ENCODE measurements at regions not wholly inside any gene's neighbourhood (a gene's known extent, or its start where the extent isn't known, plus 50 kb on each side); places are given as distances from the start of the nearest gene placed in this dataset.
"Not testable (repeated sequence)": the region's sequence is repeated elsewhere in the genome, so short reads cannot be mapped to it uniquely, and the experiment has no call there.

DNA sequence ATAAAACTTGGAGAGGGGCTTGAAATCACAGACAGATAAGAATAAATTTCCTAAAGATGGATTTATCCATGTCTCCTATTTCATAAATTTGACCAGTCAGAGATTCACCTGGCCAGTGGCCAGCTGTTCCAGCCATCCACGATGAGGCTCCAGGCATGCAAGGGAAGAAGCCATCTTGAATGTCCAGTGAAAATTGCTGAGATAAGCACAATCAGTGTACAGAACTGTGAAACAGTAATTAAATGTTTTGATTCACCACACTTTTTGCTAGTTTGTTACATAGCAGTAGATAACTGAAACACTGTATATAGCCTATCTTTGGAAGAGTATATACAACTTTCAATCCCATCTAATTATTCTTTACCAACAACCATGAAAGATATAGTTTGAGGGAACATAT is 163.5 kb downstream of the HINT1 start:
- no peak for TF ChIP-seq POLR2AphosphoS5 (IDR thresholded peaks at IDR 0.05)
- no peak for TF ChIP-seq EP300 (IDR thresholded peaks at IDR 0.05; ENCODE audit: low read depth)
- TF ChIP-seq POLR2A (IDR thresholded peaks at IDR 0.05) = no peak
- TF ChIP-seq, protein P1, sequence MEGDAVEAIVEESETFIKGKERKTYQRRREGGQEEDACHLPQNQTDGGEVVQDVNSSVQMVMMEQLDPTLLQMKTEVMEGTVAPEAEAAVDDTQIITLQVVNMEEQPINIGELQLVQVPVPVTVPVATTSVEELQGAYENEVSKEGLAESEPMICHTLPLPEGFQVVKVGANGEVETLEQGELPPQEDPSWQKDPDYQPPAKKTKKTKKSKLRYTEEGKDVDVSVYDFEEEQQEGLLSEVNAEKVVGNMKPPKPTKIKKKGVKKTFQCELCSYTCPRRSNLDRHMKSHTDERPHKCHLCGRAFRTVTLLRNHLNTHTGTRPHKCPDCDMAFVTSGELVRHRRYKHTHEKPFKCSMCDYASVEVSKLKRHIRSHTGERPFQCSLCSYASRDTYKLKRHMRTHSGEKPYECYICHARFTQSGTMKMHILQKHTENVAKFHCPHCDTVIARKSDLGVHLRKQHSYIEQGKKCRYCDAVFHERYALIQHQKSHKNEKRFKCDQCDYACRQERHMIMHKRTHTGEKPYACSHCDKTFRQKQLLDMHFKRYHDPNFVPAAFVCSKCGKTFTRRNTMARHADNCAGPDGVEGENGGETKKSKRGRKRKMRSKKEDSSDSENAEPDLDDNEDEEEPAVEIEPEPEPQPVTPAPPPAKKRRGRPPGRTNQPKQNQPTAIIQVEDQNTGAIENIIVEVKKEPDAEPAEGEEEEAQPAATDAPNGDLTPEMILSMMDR (IDR thresholded peaks at IDR 0.05) = no peak
- Histone ChIP-seq H3K36me3 (no peaks in the 10 kb centered on the region), H3K27me3 (no peaks in the 10 kb centered on the region), H3K9me3 (no peaks in the 10 kb centered on the region), H3K27ac (no peak overlapping the region), H3K4me1 (no peaks in the 10 kb centered on the region), H3K4me3 (no peak overlapping the region)
- WGBS, 2 donors (ENCODE audit: low coverage in 1 of 2) = 58 to 80% methylated on average over 1 of the region's 1 CpG
- in situ Hi-C loops (cut with MboI; ENCODE audit: low pct_ligation_motif_present in 1 of 4, low pct_unique_long_range_greater_than_20kb in 1 of 4, low sequenced_read_pairs in 3 of 4) (no loop called here), intact Hi-C loops (cut with DNase I; ENCODE audit: low total_unique reads) (no loop called here)
- DNase-seq = no peak

DNA sequence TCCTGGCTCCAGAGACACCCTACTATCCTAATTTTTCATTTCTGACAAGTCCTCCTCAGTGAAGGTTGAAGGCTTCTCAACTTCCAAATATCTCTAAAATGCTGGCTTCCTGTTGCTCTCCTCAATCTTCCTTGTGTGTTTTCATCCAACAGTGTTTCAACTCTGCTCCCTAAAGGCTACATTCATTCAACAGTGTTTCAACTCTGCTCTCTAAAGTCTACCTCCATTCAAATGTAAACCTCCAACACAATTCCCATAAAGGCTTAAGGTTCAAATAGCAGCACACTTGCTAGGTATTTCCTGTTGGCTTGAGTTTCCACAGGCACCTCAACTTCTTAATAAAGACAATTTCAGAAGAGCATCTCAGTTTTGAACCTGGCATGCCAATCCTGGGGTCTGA is 164.8 kb downstream of the HINT1 start:
- DNase-seq = no peak
- H3K27me3 ChIP-seq = no peaks in the 10 kb centered on the region
- no peak overlapping the region for H3K4me3 ChIP-seq
- H3K4me1 ChIP-seq = no peaks in the 10 kb centered on the region
- in situ Hi-C loops (cut with MboI; ENCODE audit: low pct_ligation_motif_present in 1 of 4, low pct_unique_long_range_greater_than_20kb in 1 of 4, low sequenced_read_pairs in 3 of 4) = no loop called here
- intact Hi-C loops (cut with DNase I; ENCODE audit: low total_unique reads) = no loop called here
- TF ChIP-seq, protein P1 (IDR thresholded peaks at IDR 0.05) = no peak
- no peak for TF ChIP-seq POLR2A (IDR thresholded peaks at IDR 0.05)
- no peak for TF ChIP-seq EP300 (IDR thresholded peaks at IDR 0.05; ENCODE audit: low read depth)
- TF ChIP-seq POLR2AphosphoS5 (IDR thresholded peaks at IDR 0.05) = no peak
- H3K36me3 ChIP-seq = no peaks in the 10 kb centered on the region
- no peak overlapping the region for H3K27ac ChIP-seq
- H3K9me3 ChIP-seq = no peaks in the 10 kb centered on the region

DNA sequence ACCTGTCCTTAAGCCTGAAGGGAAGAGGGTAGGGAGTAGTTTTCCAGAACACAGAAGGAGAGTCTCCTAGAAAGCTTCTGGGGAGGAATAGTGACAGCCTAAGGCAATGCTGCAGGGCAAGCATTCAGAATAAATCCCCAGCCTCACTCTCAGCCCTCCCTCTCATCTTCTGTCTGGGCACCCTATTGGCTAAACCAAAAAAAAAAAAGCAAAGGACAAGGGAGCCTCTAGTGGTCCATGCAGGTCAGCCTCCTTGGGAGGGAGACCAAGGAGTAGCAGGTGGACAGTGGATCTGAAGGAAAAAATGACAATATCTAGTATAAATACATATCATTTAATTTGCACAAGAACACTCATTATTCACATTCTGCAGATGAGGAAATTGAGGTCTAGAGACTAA is 168.3 kb downstream of the HINT1 start:
- DNase-seq; H3K36me3 ChIP-seq; intact Hi-C loops (cut with DNase I; ENCODE audit: low total_unique reads); H3K4me3 ChIP-seq; H3K9me3 ChIP-seq; H3K4me1 ChIP-seq; H3K27me3 ChIP-seq; in situ Hi-C loops (cut with MboI; ENCODE audit: low pct_ligation_motif_present in 1 of 4, low pct_unique_long_range_greater_than_20kb in 1 of 4, low sequenced_read_pairs in 3 of 4); H3K27ac ChIP-seq: not testable (repeated sequence)

DNA sequence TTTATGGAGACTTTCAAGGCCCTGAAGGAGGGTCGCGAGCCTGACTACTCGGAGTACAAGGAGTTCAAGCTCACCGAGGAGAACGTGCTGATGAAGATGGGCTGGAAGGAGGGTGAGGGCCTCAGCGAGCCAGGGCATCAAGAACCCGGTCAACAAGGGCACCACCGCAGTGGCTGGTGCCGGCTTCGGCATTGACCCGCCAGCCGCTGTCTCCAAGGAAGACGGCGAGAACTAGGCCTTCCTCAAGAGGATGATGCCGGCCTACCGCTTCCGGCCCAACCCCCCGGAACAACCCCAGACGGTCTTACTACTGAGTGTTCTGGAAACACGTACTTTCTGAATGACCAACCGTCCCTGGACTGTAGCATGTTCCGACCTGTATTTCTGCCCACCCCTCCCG is 169.2 kb downstream of the HINT1 start:
- intact Hi-C loops (cut with DNase I; ENCODE audit: low total_unique reads) (no loop called here), in situ Hi-C loops (cut with MboI; ENCODE audit: low pct_ligation_motif_present in 1 of 4, low pct_unique_long_range_greater_than_20kb in 1 of 4, low sequenced_read_pairs in 3 of 4) (no loop called here)
- Histone ChIP-seq H3K4me1 (no peaks in the 10 kb centered on the region), H3K4me3 (no peak overlapping the region), H3K9me3 (no peaks in the 10 kb centered on the region), H3K27me3 (no peaks in the 10 kb centered on the region), H3K27ac (no peak overlapping the region), H3K36me3 (no peaks in the 10 kb centered on the region)
- TF ChIP-seq POLR2AphosphoS5 (IDR thresholded peaks at IDR 0.05) = no peak
- TF ChIP-seq POLR2A (IDR thresholded peaks at IDR 0.05) = no peak
- TF ChIP-seq, protein P1 (IDR thresholded peaks at IDR 0.05) = no peak
- TF ChIP-seq EP300 (IDR thresholded peaks at IDR 0.05; ENCODE audit: low read depth) = no peak
- no peak for DNase-seq
- 95 to 100% methylated on average over 3 to 23 of the region's 23 CpGs for WGBS, 2 donors (ENCODE audit: low coverage in 1 of 2)

DNA sequence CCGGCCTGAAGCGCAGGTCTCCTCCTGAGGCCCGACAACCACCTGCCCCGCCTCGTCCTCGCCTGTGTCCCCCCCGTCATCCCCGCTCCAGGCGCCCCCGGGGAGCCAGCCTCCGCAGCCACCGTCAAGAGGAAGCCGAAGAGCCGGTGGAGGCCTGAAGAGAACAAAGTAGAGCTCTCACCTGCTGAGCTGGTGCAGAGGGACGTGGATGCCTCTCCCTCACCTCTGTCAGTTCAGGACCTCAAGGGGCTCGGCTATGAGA is 169.9 kb downstream of the HINT1 start:
- no peaks in the 10 kb centered on the region for H3K36me3 ChIP-seq
- H3K27ac ChIP-seq = no peak overlapping the region
- 92% methylated on average over 15 of the region's 16 CpGs; no CpG with 5 or more reads in 1 of the 2 donors for WGBS, 2 donors (ENCODE audit: low coverage in 1 of 2)
- no peaks in the 10 kb centered on the region for H3K27me3 ChIP-seq
- H3K4me1 ChIP-seq = no peaks in the 10 kb centered on the region
- H3K9me3 ChIP-seq = no peaks in the 10 kb centered on the region
- in situ Hi-C loops (cut with MboI; ENCODE audit: low pct_ligation_motif_present in 1 of 4, low pct_unique_long_range_greater_than_20kb in 1 of 4, low sequenced_read_pairs in 3 of 4) = no loop called here
- TF ChIP-seq, protein P1 (IDR thresholded peaks at IDR 0.05) = no peak
- TF ChIP-seq POLR2A (IDR thresholded peaks at IDR 0.05) (no peak), EP300 (IDR thresholded peaks at IDR 0.05; ENCODE audit: low read depth) (no peak), POLR2AphosphoS5 (IDR thresholded peaks at IDR 0.05) (no peak)
- H3K4me3 ChIP-seq = no peak overlapping the region
- DNase-seq = no peak
- intact Hi-C loops (cut with DNase I; ENCODE audit: low total_unique reads) = no loop called here

All from transverse colon (tissue), 4 donors.